MM.1S (cell line): ENCODE measurements at regions not wholly inside any gene's neighbourhood (a gene's known extent, or its start where the extent isn't known, plus 50 kb on each side); places are given as distances from the start of the nearest gene placed in this dataset.

ENCODE experiments used
- DNase-seq: peaks from one replicate; pipeline ENCODE4 v3.0.0-alpha.2; 2015
- H2AFZ ChIP-seq: fragments of 300-600 bp; sonication (generic); 2 replicates; pipeline ENCODE4 v1.6.0; 2016; ENCODE audit warnings: antibody characterized with exemption, low read length
- H3F3A ChIP-seq: fragments of 300-600 bp; sonication (generic); 2 replicates; pipeline ENCODE4 v1.6.1; 2016; ENCODE audit warnings: mild to moderate bottlenecking, antibody characterized with exemption, low read length, moderate library complexity, mixed read lengths; ENCODE audit not compliant: insufficient read depth
- H3K27ac ChIP-seq: fragments of 300-600 bp; sonication (generic); 2 replicates; pipeline ENCODE4 v1.5.1; 2016; ENCODE audit warnings: mild to moderate bottlenecking, low read length
- H3K27me3 ChIP-seq: fragments of 300-600 bp; sonication (generic); replicated peaks from 2 replicates; pipeline ENCODE4 v1.6.0; 2016; ENCODE audit warnings: low read length; ENCODE audit not compliant: insufficient read depth
- H3K36me3 ChIP-seq: fragments of 300-600 bp; sonication (generic); replicated peaks from 2 replicates; pipeline ENCODE4 v1.6.1; 2016; ENCODE audit warnings: mild to moderate bottlenecking, low read length, mixed read lengths; ENCODE audit not compliant: insufficient read depth
- H3K4me1 ChIP-seq: fragments of 300-600 bp; sonication (generic); 2 replicates; pipeline ENCODE4 v1.6.1; 2016; ENCODE audit warnings: low read length, mixed read lengths
- H3K4me2 ChIP-seq: fragments of 300-600 bp; sonication (generic); 2 replicates; pipeline ENCODE4 v1.6.0; 2016; ENCODE audit warnings: low read depth, low read length
- H3K4me3 ChIP-seq: fragments of 300-600 bp; sonication (generic); 2 replicates; pipeline ENCODE4 v1.5.1; 2016; ENCODE audit warnings: low read length, mixed read lengths
- H3K79me2 ChIP-seq: fragments of 300-600 bp; sonication (generic); 2 replicates; pipeline ENCODE4 v1.6.1; 2016; ENCODE audit warnings: mixed run types, low read length, mixed read lengths
- H3K9ac ChIP-seq: fragments of 300-600 bp; sonication (generic); 2 replicates; pipeline ENCODE4 v1.6.1; 2016; ENCODE audit warnings: low read length, mixed read lengths
- H3K9me2 ChIP-seq: fragments of 300-600 bp; sonication (generic); replicated peaks from 2 replicates; pipeline ENCODE4 v1.6.1; 2016; ENCODE audit warnings: mild to moderate bottlenecking, low read length, mixed read lengths; ENCODE audit not compliant: insufficient read depth
- H3K9me3 ChIP-seq: fragments of 300-600 bp; sonication (generic); replicated peaks from 2 replicates; pipeline ENCODE4 v1.6.1; 2016; ENCODE audit warnings: mild to moderate bottlenecking, low read length, mixed read lengths; ENCODE audit not compliant: insufficient read depth
- H4K20me1 ChIP-seq: fragments of 300-600 bp; sonication (generic); 2 replicates; pipeline ENCODE4 v1.6.1; 2016; ENCODE audit warnings: mild to moderate bottlenecking, low read length, moderate library complexity, mixed read lengths; ENCODE audit not compliant: insufficient read depth
- EZH2 ChIP-seq: fragments of 300-600 bp; sonication (generic); optimal IDR thresholded peaks from 2 replicates; pipeline ENCODE3; 2017; ENCODE audit warnings: low read depth, mild to moderate bottlenecking, antibody characterized with exemption, low read length, mixed read lengths
- EZH2phosphoT487 ChIP-seq: fragments of 300-600 bp; sonication (generic); IDR thresholded peaks from 2 replicates; pipeline ENCODE4 v1.6.1; 2018; ENCODE audit warnings: antibody characterized with exemption, low read length
- TF ChIP-seq, protein P1 (sequence below): fragments of 300-600 bp; sonication (generic); IDR thresholded peaks from 2 replicates; pipeline ENCODE4 v1.5.1; 2016; ENCODE audit warnings: antibody characterized with exemption, low read length, mixed read lengths

DNA sequence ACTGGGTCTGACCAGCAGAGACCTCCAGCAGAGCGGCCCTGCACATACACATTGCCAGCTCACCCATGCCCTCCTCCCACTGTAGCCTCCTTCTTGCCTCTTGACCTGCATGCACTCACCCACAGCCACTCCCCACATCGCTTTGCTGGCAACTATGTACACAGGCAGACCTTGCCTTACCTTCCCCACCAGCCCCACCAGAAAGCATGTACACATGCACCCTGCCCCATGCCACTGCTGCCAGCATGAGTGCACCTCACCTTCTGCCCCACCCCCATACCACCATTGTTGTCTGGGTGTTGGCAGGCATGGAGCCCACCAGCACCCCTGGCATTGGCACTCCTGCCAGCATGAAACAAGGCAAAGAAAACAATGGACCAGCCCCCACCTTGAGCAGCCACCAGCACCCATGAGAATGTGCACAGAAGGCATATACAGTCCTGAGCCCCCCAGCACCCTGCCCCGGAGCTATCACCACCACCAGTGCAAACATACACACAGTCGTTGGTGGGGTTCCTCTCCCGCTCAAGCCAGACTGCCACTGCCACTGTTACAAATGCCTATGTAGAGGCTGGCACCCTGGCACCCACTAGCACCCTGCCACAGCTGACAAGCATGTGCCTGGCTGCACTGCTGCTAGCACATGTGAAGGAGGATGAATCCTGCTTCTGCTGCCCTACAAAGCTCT, 171.4 kb upstream of the NR4A3 start:
- Histone ChIP-seq H3K4me3 (no peak overlapping the region), H2AFZ (no peak overlapping the region), H3K36me3 (no peaks in the 10 kb centered on the region), H3K79me2 (no peaks in the 10 kb centered on the region), H3K4me2 (no peak overlapping the region), H3K27me3 (no peaks in the 10 kb centered on the region), H4K20me1 (no peaks in the 10 kb centered on the region), H3K9me2 (no peaks in the 10 kb centered on the region), H3K4me1 (no peaks in the 10 kb centered on the region), H3F3A (no peaks in the 10 kb centered on the region), H3K9me3 (no peaks in the 10 kb centered on the region), H3K27ac (no peak overlapping the region), H3K9ac (no peak overlapping the region)
- TF ChIP-seq EZH2 (no peak), EZH2phosphoT487 (no peak)
- DNase-seq, result no peak

DNA sequence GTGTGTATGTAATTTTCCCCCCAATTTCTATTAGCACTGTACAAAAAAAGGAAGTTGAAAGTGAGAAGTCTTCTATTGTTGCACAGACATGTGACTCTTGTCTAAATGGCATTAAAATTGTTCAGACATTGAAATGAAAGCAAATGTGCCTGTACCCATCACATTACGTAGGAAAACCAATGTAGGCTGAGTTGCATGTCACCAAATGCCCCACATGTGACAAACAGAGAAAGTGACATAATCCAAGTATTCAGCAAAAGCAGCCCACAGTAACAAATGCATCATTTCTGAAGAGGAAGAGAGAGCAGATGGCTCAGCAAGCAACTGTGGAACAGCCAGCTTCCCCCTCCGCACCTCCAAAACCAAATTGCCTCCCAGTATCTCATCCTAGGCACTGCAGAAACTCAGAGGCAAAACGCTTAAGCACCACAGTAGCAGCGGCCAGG, 161.5 kb upstream of the NR4A3 start:
- H3K36me3 ChIP-seq, result no peaks in the 10 kb centered on the region
- no peaks in the 10 kb centered on the region for H3F3A ChIP-seq
- no peak overlapping the region for H3K4me2 ChIP-seq
- no peaks in the 10 kb centered on the region for H3K27me3 ChIP-seq
- no peak for TF ChIP-seq EZH2
- TF ChIP-seq, protein P1, sequence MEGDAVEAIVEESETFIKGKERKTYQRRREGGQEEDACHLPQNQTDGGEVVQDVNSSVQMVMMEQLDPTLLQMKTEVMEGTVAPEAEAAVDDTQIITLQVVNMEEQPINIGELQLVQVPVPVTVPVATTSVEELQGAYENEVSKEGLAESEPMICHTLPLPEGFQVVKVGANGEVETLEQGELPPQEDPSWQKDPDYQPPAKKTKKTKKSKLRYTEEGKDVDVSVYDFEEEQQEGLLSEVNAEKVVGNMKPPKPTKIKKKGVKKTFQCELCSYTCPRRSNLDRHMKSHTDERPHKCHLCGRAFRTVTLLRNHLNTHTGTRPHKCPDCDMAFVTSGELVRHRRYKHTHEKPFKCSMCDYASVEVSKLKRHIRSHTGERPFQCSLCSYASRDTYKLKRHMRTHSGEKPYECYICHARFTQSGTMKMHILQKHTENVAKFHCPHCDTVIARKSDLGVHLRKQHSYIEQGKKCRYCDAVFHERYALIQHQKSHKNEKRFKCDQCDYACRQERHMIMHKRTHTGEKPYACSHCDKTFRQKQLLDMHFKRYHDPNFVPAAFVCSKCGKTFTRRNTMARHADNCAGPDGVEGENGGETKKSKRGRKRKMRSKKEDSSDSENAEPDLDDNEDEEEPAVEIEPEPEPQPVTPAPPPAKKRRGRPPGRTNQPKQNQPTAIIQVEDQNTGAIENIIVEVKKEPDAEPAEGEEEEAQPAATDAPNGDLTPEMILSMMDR, result no peak
- no peak for TF ChIP-seq EZH2phosphoT487
- H3K9ac ChIP-seq, result no peak overlapping the region
- H4K20me1 ChIP-seq, result no peaks in the 10 kb centered on the region
- no peak overlapping the region for H2AFZ ChIP-seq
- DNase-seq, result no peak
- no peaks in the 10 kb centered on the region for H3K9me3 ChIP-seq
- no peak overlapping the region for H3K4me3 ChIP-seq
- no peak overlapping the region for H3K27ac ChIP-seq
- H3K9me2 ChIP-seq, result no peaks in the 10 kb centered on the region
- no peaks in the 10 kb centered on the region for H3K4me1 ChIP-seq
- H3K79me2 ChIP-seq, result no peaks in the 10 kb centered on the region

DNA sequence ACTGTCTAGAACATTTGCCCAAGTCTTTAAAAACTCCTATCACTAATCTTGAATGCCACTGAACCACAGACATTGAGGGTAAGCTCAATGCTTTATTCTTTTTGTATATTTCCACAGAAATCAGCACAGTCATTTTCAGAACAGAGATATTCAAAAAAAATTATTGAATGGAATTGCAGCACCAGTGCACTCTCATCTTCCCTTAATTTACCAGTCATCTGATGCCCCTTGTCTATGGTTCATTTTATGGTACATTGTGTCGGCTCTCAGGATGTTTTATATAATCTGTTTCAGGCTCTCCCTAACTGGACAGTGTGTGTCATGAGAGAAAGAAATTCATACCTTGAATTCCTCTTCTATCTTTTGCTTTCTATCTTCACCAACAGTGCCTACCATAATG, 158.4 kb upstream of the NR4A3 start:
- Histone ChIP-seq H2AFZ (no peak overlapping the region), H3K36me3 (no peaks in the 10 kb centered on the region), H4K20me1 (no peaks in the 10 kb centered on the region), H3K9me3 (no peaks in the 10 kb centered on the region), H3K27ac (no peak overlapping the region), H3K9me2 (no peaks in the 10 kb centered on the region), H3K4me1 (no peaks in the 10 kb centered on the region), H3K4me2 (no peak overlapping the region), H3K79me2 (no peaks in the 10 kb centered on the region), H3K4me3 (no peak overlapping the region), H3F3A (no peaks in the 10 kb centered on the region), H3K9ac (no peak overlapping the region), H3K27me3 (no peaks in the 10 kb centered on the region)
- no peak for TF ChIP-seq EZH2phosphoT487
- TF ChIP-seq, protein P1, result no peak
- no peak for TF ChIP-seq EZH2
- no peak for DNase-seq

DNA sequence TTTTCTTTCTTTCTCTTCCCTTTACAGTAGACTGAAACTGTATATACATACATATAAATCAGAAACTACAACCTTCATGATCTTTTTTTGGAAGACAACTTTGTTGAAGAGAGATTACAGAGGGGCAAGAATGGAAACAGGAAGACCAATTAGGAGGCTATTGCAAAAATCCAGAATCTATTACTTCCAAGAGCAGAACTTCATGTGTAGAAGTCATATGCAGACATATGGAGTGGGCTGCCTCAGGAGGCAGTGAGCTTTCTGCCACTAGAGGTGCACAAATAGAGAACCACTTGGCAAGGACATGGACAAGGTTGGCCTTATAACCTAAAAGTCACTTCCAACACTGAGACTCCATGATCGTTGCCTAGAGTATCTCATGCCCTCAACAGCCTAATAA, 157.8 kb upstream of the NR4A3 start:
- H2AFZ ChIP-seq, result no peak overlapping the region
- no peaks in the 10 kb centered on the region for H3F3A ChIP-seq
- no peaks in the 10 kb centered on the region for H4K20me1 ChIP-seq
- H3K4me2 ChIP-seq, result no peak overlapping the region
- no peaks in the 10 kb centered on the region for H3K9me2 ChIP-seq
- H3K27me3 ChIP-seq, result no peaks in the 10 kb centered on the region
- no peak overlapping the region for H3K27ac ChIP-seq
- DNase-seq, result no peak
- no peak overlapping the region for H3K4me3 ChIP-seq
- H3K4me1 ChIP-seq, result no peaks in the 10 kb centered on the region
- no peaks in the 10 kb centered on the region for H3K9me3 ChIP-seq
- H3K9ac ChIP-seq, result no peak overlapping the region
- no peaks in the 10 kb centered on the region for H3K79me2 ChIP-seq
- no peaks in the 10 kb centered on the region for H3K36me3 ChIP-seq
- TF ChIP-seq EZH2phosphoT487 (no peak), EZH2 (no peak)
- TF ChIP-seq, protein P1, result no peak
